ENCODE measurements at regions not wholly inside any gene's neighbourhood (a gene's known extent, or its start where the extent isn't known, plus 50 kb on each side); places are given as distances from the start of the nearest gene placed in this dataset.

GRCh38 chr18:28816155-28816554, 639.2 kb upstream of the CDH2 start:
- Histone ChIP-seq H3K79me2 (ENCODE audit: control insufficient read depth, insufficient read depth, low read length) (no peaks in the 10 kb centered on the region), H3K27ac (ENCODE audit: control insufficient read depth, insufficient read depth) (no peak overlapping the region), H3K4me1 (ENCODE audit: control insufficient read depth, insufficient read depth, low read length) (no peaks in the 10 kb centered on the region), H3K9me3 (replicated peaks; ENCODE audit: control insufficient read depth, insufficient read depth, low read length) (no peaks in the 10 kb centered on the region), H3K4me2 (ENCODE audit: control insufficient read depth, insufficient read depth) (no peak overlapping the region), H3K4me3 (no peak overlapping the region), H4K20me1 (ENCODE audit: control insufficient read depth, insufficient read depth) (no peaks in the 10 kb centered on the region), H3K27me3 (replicated peaks in 1 of 2; ENCODE audit: control insufficient read depth in 2 of 2, insufficient read depth in 2 of 2, low read length in 1 of 2) (no peaks in the 10 kb centered on the region), H3K36me3 (ENCODE audit: control insufficient read depth in 2 of 2, insufficient read depth in 2 of 2, low read length in 1 of 2) (no peaks in the 10 kb centered on the region), H2AFZ (ENCODE audit: control insufficient read depth, low read depth, low read length) (no peak overlapping the region), H3K9ac (ENCODE audit: control insufficient read depth, insufficient read depth, low read length) (no peak overlapping the region)
- RAD21 ChIA-PET (ENCODE audit: unreplicated experiment): no interaction called here
- no peak for DNase-seq (ENCODE audit: low read depth, low spot score)
- TF ChIP-seq WRNIP1 (IDR thresholded peaks at IDR 0.05; ENCODE audit: borderline replicate concordance, low read depth, low read length) (no peak), NR2C2 (IDR thresholded peaks at IDR 0.05; ENCODE audit: borderline replicate concordance, control insufficient read depth, insufficient read length, low read depth) (no peak), ZZZ3 (IDR thresholded peaks at IDR 0.05; ENCODE audit: control insufficient read depth, insufficient read length, low read depth) (no peak), SPI1 (IDR thresholded peaks at IDR 0.05; ENCODE audit: borderline replicate concordance, insufficient read depth, low read depth, low read length) (no peak), TAF1 (IDR thresholded peaks at IDR 0.05; ENCODE audit: borderline replicate concordance, low read depth, low read length) (no peak), IRF3 (IDR thresholded peaks at IDR 0.05) (no peak), ZBTB4 (CRISPR knock-in tag; IDR thresholded peaks at IDR 0.05) (no peak), EZH2 (IDR thresholded peaks at IDR 0.05; ENCODE audit: borderline replicate concordance, control insufficient read depth, low read depth, low read length) (no peak), RB1 (IDR thresholded peaks at IDR 0.05; ENCODE audit: borderline replicate concordance) (no peak), SMAD1 (IDR thresholded peaks at IDR 0.05; ENCODE audit: low read depth, partially characterized antibody) (no peak), CREB1 (IDR thresholded peaks at IDR 0.05; ENCODE audit: low read depth) (no peak), IRF4 (IDR thresholded peaks at IDR 0.05; ENCODE audit: low read depth, low read length) (no peak), GATAD2B (conservative IDR thresholded peaks at IDR 0.05; ENCODE audit: low read depth) (no peak), MYB (IDR thresholded peaks at IDR 0.05; ENCODE audit: borderline replicate concordance, low read depth, low read length) (no peak), MYC (IDR thresholded peaks at IDR 0.05; ENCODE audit: insufficient read depth, insufficient read length, insufficient replicate concordance, low read length, severe bottlenecking) (no peak), BCLAF1 (IDR thresholded peaks at IDR 0.05) (no peak), RAD51 (IDR thresholded peaks at IDR 0.05) (no peak), NFIC (IDR thresholded peaks at IDR 0.05; ENCODE audit: low read depth, low read length) (no peak), HDAC2 (IDR thresholded peaks at IDR 0.05) (no peak)
- no TSS peak for BruUV-seq (replicated peaks)
- CTCF ChIA-PET: no interaction called here
- FAIRE-seq: no peak
- POLR2A ChIA-PET: no interaction called here
- intact Hi-C loops (cut with micrococcal nuclease; ENCODE audit: unreplicated experiment) (no loop called here), in situ Hi-C loops (cut with MboI) (no loop called here)
- SMC1A ChIA-PET (ENCODE audit: uncharacterized antibody, unreplicated experiment): no interaction called here
- no peak for ATAC-seq
- WGBS (ENCODE audit: insufficient coverage, insufficient replicate concordance, low lambda C conversion rate, missing lambda C conversion rate): 0% methylated on average over 2 of the region's 2 CpGs
